AG04450 (cell line): ENCODE measurements at regions not wholly inside any gene's neighbourhood (a gene's known extent, or its start where the extent isn't known, plus 50 kb on each side); places are given as distances from the start of the nearest gene placed in this dataset.

Source experiments
- CTCF ChIA-PET: fragments of 300-600, 350-600 bp; formaldehyde crosslinking; extraction: SDS; loops from one replicate; lab custom pipeline; 2022; ENCODE audit warnings: antibody characterized with exemption, inconsistent platforms; lab: Charles Lee
- POLR2A ChIA-PET: fragments of 350-600 bp; formaldehyde crosslinking; extraction: SDS; loops from one replicate; lab custom pipeline; 2021; ENCODE audit warnings: antibody characterized with exemption, inconsistent platforms; lab: Yijun Ruan, JAX
- DNase-seq: peaks from one replicate; pipeline ENCODE4 v3.0.0-alpha.2; 2011; ENCODE audit warnings: low read depth, low spot score
- H3K27ac ChIP-seq: one replicate; pipeline ENCODE4 v1.5.1; 2012; ENCODE audit warnings: low read depth, low read length, control low read depth
- H3K27me3 ChIP-seq: one replicate; pipeline ENCODE4 v1.6.0; 2012; ENCODE audit warnings: low read length; ENCODE audit not compliant: control insufficient read depth, insufficient read depth
- H3K4me3 ChIP-seq: 2 replicates; pipeline ENCODE4 v1.5.1; 2011; ENCODE audit warnings: mild to moderate bottlenecking, low read depth, low read length, control low read depth
- H3K9me3 ChIP-seq: 2 replicates; pipeline ENCODE4 v1.5.1; 2012; ENCODE audit warnings: low read length; ENCODE audit not compliant: control insufficient read depth, insufficient read depth
- CTCF ChIP-seq: IDR thresholded peaks from 2 replicates; pipeline ENCODE4 v1.5.1; 2011; ENCODE audit warnings: low read depth, low read length, control low read depth, inconsistent platforms

- no peaks in the 10 kb centered on the region for H3K9me3 ChIP-seq
- no peaks in the 10 kb centered on the region for H3K27me3 ChIP-seq
- TF ChIP-seq CTCF: no peak
- POLR2A ChIA-PET: no interaction called here
- H3K4me3 ChIP-seq: no peak overlapping the region
- CTCF ChIA-PET: no interaction called here
- no peak for DNase-seq
- no peak overlapping the region for H3K27ac ChIP-seq
Measured at GRCh38 chr3:61356685-61357084, 105.4 kb upstream of the FHIT start.

- POLR2A ChIA-PET: no interaction called here
- CTCF ChIA-PET: interaction anchor here (1.0 kb wide), 1 partner anchor 24 kb away, joined by 4 read pairs; no protein-coding TSS in a partner anchor
- Histone ChIP-seq H3K27ac (no peak overlapping the region), H3K4me3 (no peak overlapping the region), H3K9me3 (no peaks in the 10 kb centered on the region), H3K27me3 (no peaks in the 10 kb centered on the region)
- DNase-seq: no peak
- TF ChIP-seq CTCF: no peak
Measured at GRCh38 chr3:61357902-61358301, 106.7 kb upstream of the FHIT start.

- Histone ChIP-seq H3K9me3 (no peaks in the 10 kb centered on the region), H3K27me3 (no peaks in the 10 kb centered on the region), H3K4me3 (no peak overlapping the region), H3K27ac (no peak overlapping the region)
- TF ChIP-seq CTCF: no peak
- ChIA-PET CTCF (no interaction called here), POLR2A (no interaction called here)
- DNase-seq: no peak
Measured at GRCh38 chr3:61358364-61358763, 107.1 kb upstream of the FHIT start.

- POLR2A ChIA-PET: no interaction called here
- CTCF ChIA-PET: interaction anchor here (0.7 kb wide), 2 partner anchors 831 to 841 kb away, joined by 3 to 7 read pairs; no protein-coding TSS in a partner anchor
Measured at GRCh38 chr3:61360297-61360965, 109.2 kb upstream of the FHIT start.

More at GRCh38 chr3:61360297-61360965, 109.2 kb upstream of the FHIT start:
- no peak for DNase-seq
- H3K9me3 ChIP-seq: no peaks in the 10 kb centered on the region
- H3K27me3 ChIP-seq: no peaks in the 10 kb centered on the region
- no peak for TF ChIP-seq CTCF
- H3K27ac ChIP-seq: no peak overlapping the region
- H3K4me3 ChIP-seq: no peak overlapping the region
